ENCODE measurements at regions not wholly inside any gene's neighbourhood (a gene's known extent, or its start where the extent isn't known, plus 50 kb on each side); places are given as distances from the start of the nearest gene placed in this dataset.

DNA sequence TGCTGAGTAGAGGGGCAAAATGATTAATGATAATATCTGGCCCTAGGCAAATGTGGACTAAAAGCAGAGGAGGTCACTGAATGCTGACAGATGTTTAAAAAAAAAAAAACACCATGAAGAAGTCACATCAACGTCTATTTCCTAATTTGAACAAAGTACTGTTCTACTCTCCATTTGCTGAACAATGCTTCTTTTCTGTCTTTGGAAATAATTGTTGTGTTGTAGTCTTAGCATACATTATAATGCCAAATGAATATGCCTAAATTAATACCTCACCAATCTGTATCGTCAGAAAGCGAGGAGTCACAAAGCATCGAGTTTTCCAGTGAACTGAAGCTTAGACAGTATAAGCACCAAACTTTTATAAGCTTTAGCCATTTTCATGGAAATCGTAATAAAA lies 140.9 kb upstream of the JADE1 start:
- no peak for TF ChIP-seq CTCF (IDR thresholded peaks at IDR 0.05 in 2 of 3, conservative IDR thresholded peaks at IDR 0.05 in 1 of 3; ENCODE audit: insufficient read depth in 2 of 3, low read depth in 1 of 3, low read length in 3 of 3)
- TF ChIP-seq ZNF3 (CRISPR knock-in tag; IDR thresholded peaks at IDR 0.05) = no peak
- TF ChIP-seq MAFF (IDR thresholded peaks at IDR 0.05; ENCODE audit: low read length) = no peak
- no peak for TF ChIP-seq TEAD2 (tag; IDR thresholded peaks at IDR 0.05)
- TF ChIP-seq SNIP1 (IDR thresholded peaks at IDR 0.05; ENCODE audit: low read depth) = no peak
